ENCODE measurements at regions not wholly inside any gene's neighbourhood (a gene's known extent, or its start where the extent isn't known, plus 50 kb on each side); places are given as distances from the start of the nearest gene placed in this dataset.

- DNase-seq (ENCODE audit: low spot score) = no peak
- in situ Hi-C loops (cut with MboI; ENCODE audit: low pct_unique_long_range_greater_than_20kb, low sequenced_read_pairs, unreplicated experiment) = no loop called here
- TF ChIP-seq CTCF (IDR thresholded peaks at IDR 0.05; ENCODE audit: extremely low read depth, insufficient read depth, missing control alignments) = no peak
Observed at GRCh38 chr12:115405471-115405860, 721.5 kb upstream of the TBX3 start.

GRCh38 chr12:115404761-115405470 lies 720.9 kb upstream of the TBX3 start:
- in situ Hi-C loops (cut with MboI; ENCODE audit: low pct_unique_long_range_greater_than_20kb, low sequenced_read_pairs, unreplicated experiment) = no loop called here
- DNase-seq (ENCODE audit: low spot score) = no peak
- TF ChIP-seq CTCF (IDR thresholded peaks at IDR 0.05; ENCODE audit: extremely low read depth, insufficient read depth, missing control alignments) = no peak

- TF ChIP-seq CTCF (IDR thresholded peaks at IDR 0.05; ENCODE audit: extremely low read depth, insufficient read depth, missing control alignments) = no peak
- DNase-seq (ENCODE audit: low spot score) = no peak
Observed at GRCh38 chr12:115403689-115404088, 719.7 kb upstream of the TBX3 start.

GRCh38 chr12:115403253-115403652 lies 719.3 kb upstream of the TBX3 start:
- no peak for TF ChIP-seq CTCF (IDR thresholded peaks at IDR 0.05; ENCODE audit: extremely low read depth, insufficient read depth, missing control alignments)
- DNase-seq (ENCODE audit: low spot score) = no peak
- in situ Hi-C loops (cut with MboI; ENCODE audit: low pct_unique_long_range_greater_than_20kb, low sequenced_read_pairs, unreplicated experiment) = no loop called here

More at GRCh38 chr12:115403689-115404088, 719.7 kb upstream of the TBX3 start:
- in situ Hi-C loops (cut with MboI; ENCODE audit: low pct_unique_long_range_greater_than_20kb, low sequenced_read_pairs, unreplicated experiment) = no loop called here

GRCh38 chr12:115402443-115403180 lies 718.6 kb upstream of the TBX3 start:
- DNase-seq (ENCODE audit: low spot score) = no peak
- TF ChIP-seq CTCF (IDR thresholded peaks at IDR 0.05; ENCODE audit: extremely low read depth, insufficient read depth, missing control alignments) = no peak
- in situ Hi-C loops (cut with MboI; ENCODE audit: low pct_unique_long_range_greater_than_20kb, low sequenced_read_pairs, unreplicated experiment) = no loop called here

- in situ Hi-C loops (cut with MboI; ENCODE audit: low pct_unique_long_range_greater_than_20kb, low sequenced_read_pairs, unreplicated experiment) = no loop called here
- DNase-seq (ENCODE audit: low spot score) = no peak
- no peak for TF ChIP-seq CTCF (IDR thresholded peaks at IDR 0.05; ENCODE audit: extremely low read depth, insufficient read depth, missing control alignments)
Observed at GRCh38 chr12:115401761-115402160, 717.8 kb upstream of the TBX3 start.

Measured in GM13977 (cell line).